SH-SY5Y (cell line): ENCODE measurements at regions not wholly inside any gene's neighbourhood (a gene's known extent, or its start where the extent isn't known, plus 50 kb on each side); places are given as distances from the start of the nearest gene placed in this dataset.

Experiments
- GATA2 ChIP-seq: IDR thresholded peaks from 2 replicates; pipeline ENCODE4 v1.6.1; 2011; ENCODE audit warnings: mild to moderate bottlenecking, low read depth, low read length
- GATA3 ChIP-seq: IDR thresholded peaks from 2 replicates; pipeline ENCODE4 v1.6.1; 2011; ENCODE audit warnings: low read depth, mild to moderate bottlenecking, low read length, moderate library complexity

- TF ChIP-seq GATA3 (no peak), GATA2 (no peak)
Observed at GRCh38 chr2:9150568-9150900, 56.1 kb upstream of the ASAP2 start.
